Activated T-cell treated with anti-CD3 and anti-CD28 coated beads, Interleukin-2, amount 50 U/mL, for 72 hours (primary cell): ENCODE measurements at regions not wholly inside any gene's neighbourhood (a gene's known extent, or its start where the extent isn't known, plus 50 kb on each side); places are given as distances from the start of the nearest gene placed in this dataset.

Experiments
- ATAC-seq, 2 donors: fragments of 150-1000 bp; cut with Tn5 transposase; replicated peaks in 1 of 2; 2 replicates each; pipeline ENCODE4 v1.10.0; 2021; ENCODE audit warnings: moderate library complexity in 2 of 2, mild to moderate bottlenecking in 1 of 2
- DNase-seq, 2 donors: peaks; one replicate each; pipeline ENCODE4 v3.0.0; 2021 to 2022; ENCODE audit warnings: mixed read lengths in 1 of 2
- H3K27ac Mint-ChIP-seq: one replicate; pipeline ENCODE4 v1.8.0; 2022; ENCODE audit warnings: mild to moderate bottlenecking, moderate library complexity, mixed read lengths
- H3K27me3 Mint-ChIP-seq: one replicate; pipeline ENCODE4 v1.8.0; 2022; ENCODE audit warnings: low read depth, mixed read lengths
- H3K36me3 Mint-ChIP-seq, 2 donors: one replicate each; pipeline ENCODE4 v1.8.0; 2022; ENCODE audit warnings: mixed read lengths in 2 of 2, mild to moderate bottlenecking in 1 of 2; ENCODE audit not compliant: insufficient read depth in 2 of 2
- H3K4me1 Mint-ChIP-seq: one replicate; pipeline ENCODE4 v1.8.0; 2022; ENCODE audit warnings: low read depth, mixed read lengths
- H3K4me3 Mint-ChIP-seq, 2 donors: one replicate each; pipeline ENCODE4 v1.8.0; 2022; ENCODE audit warnings: mild to moderate bottlenecking in 2 of 2, mixed read lengths in 2 of 2, moderate library complexity in 2 of 2
- H3K9me3 Mint-ChIP-seq, 2 donors: one replicate each; pipeline ENCODE4 v1.8.0; 2022; ENCODE audit warnings: mixed read lengths in 2 of 2

GRCh38 chr13:99436686-99437416 is 64.4 kb upstream of the TM9SF2 start:
- no peaks in the 10 kb centered on the region for H3K9me3 Mint-ChIP-seq

GRCh38 chr13:99439048-99439447 is 62.2 kb upstream of the TM9SF2 start:
- ATAC-seq = no peak
- Mint-ChIP-seq H3K4me1 (peaks cover 49% of the 10 kb centered on the region), H3K36me3 (no peaks in the 10 kb centered on the region), H3K9me3 (no peaks in the 10 kb centered on the region), H3K27me3 (peaks cover 4% of the 10 kb centered on the region), H3K4me3 (no peak overlapping the region), H3K27ac (no peak overlapping the region)
- no peak for DNase-seq

More at GRCh38 chr13:99436686-99437416, 64.4 kb upstream of the TM9SF2 start:
- Mint-ChIP-seq H3K4me3 (peak overlapping the region; percentile 33 to 48), H3K4me1 (peaks cover 71% of the 10 kb centered on the region), H3K36me3 (no peaks in the 10 kb centered on the region), H3K27me3 (peaks cover 4% of the 10 kb centered on the region), H3K27ac (peak overlapping the region; percentile 1)
- peak; percentile 46 to 52 for ATAC-seq
- peak; percentile 94 to 97 for DNase-seq

GRCh38 chr13:99439850-99440604 is 61.2 kb upstream of the TM9SF2 start:
- no peaks in the 10 kb centered on the region for H3K36me3 Mint-ChIP-seq
- H3K4me3 Mint-ChIP-seq = no peak overlapping the region
- peaks cover 44% of the 10 kb centered on the region for H3K4me1 Mint-ChIP-seq
- ATAC-seq (no peak), DNase-seq (no peak)
- H3K9me3 Mint-ChIP-seq = no peaks in the 10 kb centered on the region
- H3K27ac Mint-ChIP-seq = no peak overlapping the region
- peaks cover 4% of the 10 kb centered on the region for H3K27me3 Mint-ChIP-seq

GRCh38 chr13:99442273-99442895 is 58.9 kb upstream of the TM9SF2 start:
- H3K27me3 Mint-ChIP-seq = peaks cover 4% of the 10 kb centered on the region
- DNase-seq (peak; percentile 45 to 66), ATAC-seq (peak in 1 of 2 donors; percentile 61)

GRCh38 chr13:99446242-99446641 is 55.0 kb upstream of the TM9SF2 start:
- ATAC-seq (no peak), DNase-seq (no peak)
- H3K9me3 Mint-ChIP-seq = no peaks in the 10 kb centered on the region
- H3K4me1 Mint-ChIP-seq = peaks cover 8% of the 10 kb centered on the region
- no peaks in the 10 kb centered on the region for H3K36me3 Mint-ChIP-seq
- H3K27ac Mint-ChIP-seq = no peak overlapping the region
- H3K27me3 Mint-ChIP-seq = peaks cover 7% of the 10 kb centered on the region
- H3K4me3 Mint-ChIP-seq = no peak overlapping the region

More at GRCh38 chr13:99442273-99442895, 58.9 kb upstream of the TM9SF2 start:
- Mint-ChIP-seq H3K4me1 (peaks cover 21% of the 10 kb centered on the region), H3K4me3 (no peak overlapping the region), H3K36me3 (no peaks in the 10 kb centered on the region), H3K27ac (no peak overlapping the region), H3K9me3 (no peaks in the 10 kb centered on the region)

- H3K9me3 Mint-ChIP-seq = no peaks in the 10 kb centered on the region
- H3K27me3 Mint-ChIP-seq = peaks cover 7% of the 10 kb centered on the region
- H3K4me3 Mint-ChIP-seq = peak overlapping the region in 1 of 2 donors; percentile 70
- H3K27ac Mint-ChIP-seq = peak overlapping the region; percentile 76
- H3K4me1 Mint-ChIP-seq = peaks cover 27% of the 10 kb centered on the region
- peaks cover 0 to 4% of the 10 kb centered on the region in 2 donors for H3K36me3 Mint-ChIP-seq
- DNase-seq (no peak), ATAC-seq (peak; percentile 42 to 48)
Measured at GRCh38 chr13:99448546-99448945, 52.7 kb upstream of the TM9SF2 start.

GRCh38 chr13:99450416-99450815 is 50.9 kb upstream of the TM9SF2 start:
- DNase-seq (no peak), ATAC-seq (no peak)
- Mint-ChIP-seq H3K36me3 (peaks cover 0 to 4% of the 10 kb centered on the region in 2 donors), H3K27me3 (peaks cover 7% of the 10 kb centered on the region), H3K9me3 (peaks cover 5 to 6% of the 10 kb centered on the region in 2 donors), H3K4me3 (peak overlapping the region in 1 of 2 donors; percentile 5), H3K4me1 (peaks cover 28% of the 10 kb centered on the region), H3K27ac (peak overlapping the region; percentile 6)
